Esophagus muscularis mucosa (tissue), 4 donors: ENCODE measurements at regions not wholly inside any gene's neighbourhood (a gene's known extent, or its start where the extent isn't known, plus 50 kb on each side); places are given as distances from the start of the nearest gene placed in this dataset.

Experiments
- DNase-seq: peaks from one replicate; pipeline ENCODE4 v3.0.0-alpha.2; 2017; ENCODE audit errors: extremely low spot score
- H3K27ac ChIP-seq, 4 donors: fragments of 200-600 bp; sonication (generic); replicated peaks in 1 of 4; 1 replicate in 3 of 4; 2 replicates in 1 of 4; pipeline ENCODE4 v1.5.1; 2016 to 2019; ENCODE audit warnings: mild to moderate bottlenecking in 1 of 4
- H3K27me3 ChIP-seq, 4 donors: fragments of 200-600 bp; sonication (generic); one replicate each; pipeline versions ENCODE4 v1.5.1 to v1.6.0; 2016 to 2019
- H3K36me3 ChIP-seq, 4 donors: fragments of 200-600 bp; sonication (generic); one replicate each; pipeline ENCODE4 v1.5.1; 2016 to 2019
- H3K4me1 ChIP-seq, 4 donors: fragments of 200-600 bp; sonication (generic); one replicate each; pipeline ENCODE4 v1.5.1; 2016 to 2019
- H3K4me3 ChIP-seq, 4 donors: fragments of 200-600 bp; sonication (generic); 1 replicate in 2 of 4; 2 replicates in 2 of 4; pipeline ENCODE4 v1.5.1; 2016 to 2019; ENCODE audit warnings: mild to moderate bottlenecking in 4 of 4, moderate library complexity in 1 of 4
- H3K9me3 ChIP-seq, 4 donors: fragments of 200-600 bp; sonication (generic); 1 replicate in 3 of 4; 2 replicates in 1 of 4; pipeline ENCODE4 v1.5.1; 2016 to 2019
- EP300 ChIP-seq: sonication (generic); formaldehyde crosslinking; IDR thresholded peaks from one replicate; pipeline ENCODE4 v1.6.1; 2017; ENCODE audit warnings: antibody characterized with exemption
- POLR2A ChIP-seq: fragments of 450-650 bp; IDR thresholded peaks from one replicate; pipeline ENCODE4 v1.6.1; 2017; ENCODE audit warnings: antibody characterized with exemption, moderate library complexity, mild to moderate bottlenecking, low read depth
- POLR2AphosphoS5 ChIP-seq, 2 donors: sonication (generic); formaldehyde crosslinking; IDR thresholded peaks; one replicate each; pipeline ENCODE4 v1.6.1; 2017; ENCODE audit warnings: antibody characterized with exemption in 2 of 2
- WGBS: methylation state at CpG from one replicate; pipeline ENCODE4 v1.1.5; 2018; 5-methylcytosine and 5-hydroxymethylcytosine counted together
- intact Hi-C: fragments of 100-400 bp; cut with DNase I; formaldehyde crosslinking; loops from one replicate; pipeline ENCODE4 v1.15.1; 2023
- TF ChIP-seq, protein P1 (sequence below), 3 experiments: fragments of 200-600 bp in 2 of 3; fragments of 450-650 bp in 1 of 3; sonication (generic) in 2 of 3; IDR thresholded peaks; one replicate each; pipeline ENCODE4 v1.5.1; 2017 to 2019; ENCODE audit warnings: antibody characterized with exemption in 3 of 3, mild to moderate bottlenecking in 2 of 3, moderate library complexity in 1 of 3

GRCh38 chr20:21027569-21027968 is 78.6 kb downstream of the LINC00237 start:
- intact Hi-C loops = no loop called here
- 67% methylated on average over 7 of the region's 7 CpGs for WGBS

DNA sequence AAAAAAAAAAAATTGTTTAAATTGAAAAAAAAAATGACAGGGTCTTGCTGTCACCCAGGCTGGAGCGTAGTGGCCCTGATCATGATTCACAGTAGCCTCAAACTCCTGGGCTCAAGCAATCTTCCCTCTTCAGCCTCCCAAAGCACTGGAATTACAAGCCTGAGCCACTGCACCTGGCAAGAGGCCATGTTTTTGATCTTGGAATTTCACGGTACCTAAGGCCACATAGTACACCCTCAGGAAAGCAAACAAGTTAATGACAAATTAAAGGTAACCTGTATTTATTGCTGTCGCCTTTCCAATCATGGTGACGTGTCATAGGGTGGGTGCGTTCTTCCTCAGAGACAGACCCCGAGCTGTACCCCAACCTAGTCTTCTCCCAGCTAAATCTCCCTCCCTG is 79.2 kb downstream of the LINC00237 start:
- Histone ChIP-seq H3K36me3 (no peaks in the 10 kb centered on the region), H3K9me3 (no peaks in the 10 kb centered on the region), H3K4me1 (no peaks in the 10 kb centered on the region), H3K4me3 (no peak overlapping the region), H3K27me3 (peaks cover 0 to 7% (median 0%) of the 10 kb centered on the region in 4 donors), H3K27ac (no peak overlapping the region)
- TF ChIP-seq, protein P1, sequence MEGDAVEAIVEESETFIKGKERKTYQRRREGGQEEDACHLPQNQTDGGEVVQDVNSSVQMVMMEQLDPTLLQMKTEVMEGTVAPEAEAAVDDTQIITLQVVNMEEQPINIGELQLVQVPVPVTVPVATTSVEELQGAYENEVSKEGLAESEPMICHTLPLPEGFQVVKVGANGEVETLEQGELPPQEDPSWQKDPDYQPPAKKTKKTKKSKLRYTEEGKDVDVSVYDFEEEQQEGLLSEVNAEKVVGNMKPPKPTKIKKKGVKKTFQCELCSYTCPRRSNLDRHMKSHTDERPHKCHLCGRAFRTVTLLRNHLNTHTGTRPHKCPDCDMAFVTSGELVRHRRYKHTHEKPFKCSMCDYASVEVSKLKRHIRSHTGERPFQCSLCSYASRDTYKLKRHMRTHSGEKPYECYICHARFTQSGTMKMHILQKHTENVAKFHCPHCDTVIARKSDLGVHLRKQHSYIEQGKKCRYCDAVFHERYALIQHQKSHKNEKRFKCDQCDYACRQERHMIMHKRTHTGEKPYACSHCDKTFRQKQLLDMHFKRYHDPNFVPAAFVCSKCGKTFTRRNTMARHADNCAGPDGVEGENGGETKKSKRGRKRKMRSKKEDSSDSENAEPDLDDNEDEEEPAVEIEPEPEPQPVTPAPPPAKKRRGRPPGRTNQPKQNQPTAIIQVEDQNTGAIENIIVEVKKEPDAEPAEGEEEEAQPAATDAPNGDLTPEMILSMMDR (IDR thresholded peaks at IDR 0.05) = no peak
- TF ChIP-seq POLR2A (no peak), POLR2AphosphoS5 (IDR thresholded peaks at IDR 0.05) (no peak), EP300 (no peak)
- intact Hi-C loops = no loop called here
- WGBS = 80% methylated on average over 6 of the region's 6 CpGs
- DNase-seq = no peak

More at GRCh38 chr20:21027569-21027968, 78.6 kb downstream of the LINC00237 start:
- no peak overlapping the region for H3K4me3 ChIP-seq
- H3K27me3 ChIP-seq = peaks cover 0 to 6% (median 0%) of the 10 kb centered on the region in 4 donors
- DNase-seq = no peak
- no peak for TF ChIP-seq POLR2A
- no peak for TF ChIP-seq POLR2AphosphoS5 (IDR thresholded peaks at IDR 0.05)
- no peak for TF ChIP-seq EP300
- TF ChIP-seq, protein P1 (IDR thresholded peaks at IDR 0.05) = no peak
- no peaks in the 10 kb centered on the region for H3K4me1 ChIP-seq
- H3K36me3 ChIP-seq = no peaks in the 10 kb centered on the region
- no peaks in the 10 kb centered on the region for H3K9me3 ChIP-seq
- H3K27ac ChIP-seq = no peak overlapping the region

GRCh38 chr20:21024420-21024819 is 81.7 kb downstream of the LINC00237 start:
- DNase-seq = no peak
- H3K36me3 ChIP-seq = no peaks in the 10 kb centered on the region
- intact Hi-C loops = no loop called here
- TF ChIP-seq POLR2AphosphoS5 (IDR thresholded peaks at IDR 0.05) = no peak
- TF ChIP-seq, protein P1 (IDR thresholded peaks at IDR 0.05) = no peak
- no peak for TF ChIP-seq EP300
- TF ChIP-seq POLR2A = no peak
- no peak overlapping the region for H3K27ac ChIP-seq
- peaks cover 0 to 19% (median 2%) of the 10 kb centered on the region in 4 donors for H3K27me3 ChIP-seq
- WGBS = 78% methylated on average over 3 of the region's 3 CpGs
- no peaks in the 10 kb centered on the region for H3K4me1 ChIP-seq
- H3K9me3 ChIP-seq = no peaks in the 10 kb centered on the region
- no peak overlapping the region for H3K4me3 ChIP-seq

DNA sequence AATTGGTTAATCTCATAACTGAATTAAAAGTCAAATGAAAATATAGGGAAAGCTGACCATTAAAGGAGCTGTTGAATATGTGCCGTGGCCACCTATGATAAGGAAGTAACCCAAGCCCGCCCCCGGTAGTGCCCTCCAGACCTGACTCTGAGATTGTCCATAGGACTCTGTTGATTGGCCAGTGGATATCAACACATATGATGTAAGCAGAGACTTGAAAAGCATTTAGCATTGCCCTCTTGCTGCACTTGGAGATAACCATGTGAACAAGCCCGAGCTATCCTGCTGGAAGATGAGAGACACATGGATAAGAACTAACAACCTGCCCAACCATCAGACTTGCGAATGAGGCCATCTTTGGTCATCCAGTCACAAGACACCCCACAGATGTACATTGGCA is 83.2 kb downstream of the LINC00237 start:
- no peak for DNase-seq
- Histone ChIP-seq H3K27me3 (peaks cover 0 to 21% (median 2%) of the 10 kb centered on the region in 4 donors), H3K4me1 (no peaks in the 10 kb centered on the region), H3K4me3 (no peak overlapping the region), H3K9me3 (no peaks in the 10 kb centered on the region), H3K27ac (no peak overlapping the region), H3K36me3 (no peaks in the 10 kb centered on the region)
- TF ChIP-seq EP300 (no peak), POLR2AphosphoS5 (IDR thresholded peaks at IDR 0.05) (no peak), POLR2A (no peak)
- TF ChIP-seq, protein P1 (IDR thresholded peaks at IDR 0.05) = no peak
- intact Hi-C loops = no loop called here
- WGBS = 90% methylated on average over 5 of the region's 5 CpGs

DNA sequence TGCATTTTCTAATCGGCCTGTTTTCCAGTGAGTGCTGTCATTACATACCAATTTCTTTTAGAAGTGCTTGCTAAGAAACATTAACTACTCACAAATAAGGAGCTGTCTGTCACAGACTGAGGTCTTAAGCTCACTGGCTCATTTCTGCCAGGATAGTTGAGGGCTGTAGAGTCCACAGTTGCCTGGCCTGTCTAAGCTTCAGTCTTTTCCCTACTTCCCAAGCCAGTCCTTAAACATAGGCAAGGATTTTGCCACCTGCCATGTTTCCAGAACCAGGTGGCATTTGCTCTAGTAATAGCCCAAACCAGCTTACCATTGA is 84.7 kb downstream of the LINC00237 start:
- Histone ChIP-seq H3K27me3 (peaks cover 0 to 27% (median 2%) of the 10 kb centered on the region in 4 donors), H3K9me3 (no peaks in the 10 kb centered on the region), H3K27ac (no peak overlapping the region), H3K4me3 (no peak overlapping the region), H3K4me1 (no peaks in the 10 kb centered on the region), H3K36me3 (no peaks in the 10 kb centered on the region)
- WGBS = 37% methylated on average over 1 of the region's 1 CpG
- intact Hi-C loops = no loop called here
- TF ChIP-seq, protein P1 (IDR thresholded peaks at IDR 0.05) = no peak
- TF ChIP-seq EP300 = no peak
- TF ChIP-seq POLR2A = no peak
- no peak for TF ChIP-seq POLR2AphosphoS5 (IDR thresholded peaks at IDR 0.05)
- no peak for DNase-seq
